Activated naive CD4-positive, alpha-beta T cell treated with anti-CD3 and anti-CD28 coated beads, Interleukin-2, amount 50 U/mL, for 72 hours (primary cell): ENCODE measurements at regions not wholly inside any gene's neighbourhood (a gene's known extent, or its start where the extent isn't known, plus 50 kb on each side); places are given as distances from the start of the nearest gene placed in this dataset.

Source experiments
- ATAC-seq, 2 donors: fragments of 150-1000 bp; cut with Tn5 transposase; 2 replicates each; pipeline ENCODE4 v1.10.0; 2021; ENCODE audit warnings: mild to moderate bottlenecking in 2 of 2, moderate library complexity in 2 of 2
- DNase-seq, 2 donors: peaks; one replicate each; pipeline ENCODE4 v3.0.0; 2021 to 2022; ENCODE audit warnings: low spot score in 2 of 2
- H3K27ac Mint-ChIP-seq, 2 donors: one replicate each; pipeline ENCODE4 v1.8.0; 2022; ENCODE audit warnings: mild to moderate bottlenecking in 2 of 2, mixed read lengths in 2 of 2
- H3K36me3 Mint-ChIP-seq, 2 donors: one replicate each; pipeline ENCODE4 v1.8.0; 2022; ENCODE audit warnings: mixed read lengths in 2 of 2
- H3K9me3 Mint-ChIP-seq, 2 donors: one replicate each; pipeline ENCODE4 v1.8.0; 2022; ENCODE audit warnings: mixed read lengths in 2 of 2

DNA sequence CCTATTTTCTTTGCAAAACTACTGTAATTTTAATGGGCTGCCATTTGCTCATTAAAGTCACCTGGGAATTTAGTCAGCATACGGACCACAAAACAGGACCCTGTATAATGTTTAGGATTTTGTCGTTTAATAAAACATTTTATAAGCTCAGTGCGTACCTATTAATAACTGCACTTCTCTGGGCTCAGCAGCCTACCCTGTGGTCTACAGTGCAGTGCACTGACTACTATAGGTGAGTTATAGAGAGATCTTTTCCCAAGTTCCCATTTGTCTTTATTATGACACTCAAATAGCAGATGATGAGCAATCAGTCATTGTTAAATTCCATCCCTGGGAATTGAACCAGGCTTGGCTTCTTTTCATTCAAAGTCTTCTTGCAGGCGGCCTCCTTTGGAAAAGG is 433.4 kb upstream of the NFE2L3 start:
- ATAC-seq (no peak), DNase-seq (no peak)
- Mint-ChIP-seq H3K9me3 (peaks cover 0 to 5% of the 10 kb centered on the region in 2 donors), H3K27ac (no peak overlapping the region), H3K36me3 (no peaks in the 10 kb centered on the region)

DNA sequence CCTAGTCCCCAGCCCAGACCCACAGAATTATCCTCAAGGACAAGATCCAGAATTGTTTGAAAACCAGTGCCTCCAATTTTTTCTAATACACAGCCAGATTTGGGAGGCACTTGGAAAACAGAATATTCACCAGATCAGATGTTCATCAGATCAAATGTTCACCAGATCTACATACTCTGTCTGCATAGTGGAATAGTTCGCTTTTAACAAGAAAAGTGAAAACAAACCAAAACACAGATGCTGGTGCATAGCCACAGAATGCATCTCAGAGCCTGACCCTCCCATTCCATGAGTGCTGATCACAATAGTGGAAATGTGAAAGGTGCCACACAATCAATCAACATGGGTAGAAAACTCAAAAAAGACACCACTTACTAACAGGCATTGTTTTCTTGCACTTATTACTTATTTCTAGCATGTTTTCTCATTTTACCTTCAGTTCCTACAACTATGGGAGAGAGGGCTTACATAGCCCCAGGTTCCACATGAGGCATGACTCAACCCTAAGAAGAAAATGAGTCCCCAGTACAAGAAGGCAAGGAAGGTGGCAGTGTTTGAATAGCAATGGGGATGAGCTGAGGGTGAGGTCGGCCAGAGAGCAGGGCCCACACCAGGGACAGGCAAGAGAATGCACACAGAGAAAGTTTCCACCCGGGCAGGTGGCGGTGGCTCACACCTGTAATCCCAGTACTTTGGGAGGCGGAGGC is 432.7 kb upstream of the NFE2L3 start:
- H3K9me3 Mint-ChIP-seq: peaks cover 0 to 5% of the 10 kb centered on the region in 2 donors
- ATAC-seq: no peak
- H3K27ac Mint-ChIP-seq: no peak overlapping the region
- no peaks in the 10 kb centered on the region for H3K36me3 Mint-ChIP-seq
- DNase-seq: no peak

DNA sequence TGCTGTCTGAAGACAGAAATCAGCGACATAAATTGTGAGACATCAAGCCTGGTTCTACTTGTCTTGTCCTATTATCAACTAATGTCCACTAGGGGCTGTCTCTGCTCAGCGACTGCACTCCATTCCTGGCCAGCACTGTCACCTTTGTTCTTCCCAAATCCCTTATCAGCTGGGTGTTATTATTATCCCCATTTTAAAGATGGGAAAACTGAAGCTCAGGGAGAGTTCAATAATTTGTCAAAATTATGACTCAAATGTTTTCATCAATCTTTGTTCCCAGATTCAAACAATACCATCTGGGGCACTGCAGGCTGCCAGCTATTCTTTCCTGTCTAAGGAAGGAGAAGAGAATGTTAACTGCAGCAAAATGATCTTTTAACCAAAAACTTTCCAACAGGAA is 431.6 kb upstream of the NFE2L3 start:
- no peaks in the 10 kb centered on the region for H3K36me3 Mint-ChIP-seq
- ATAC-seq (no peak), DNase-seq (no peak)
- no peak overlapping the region for H3K27ac Mint-ChIP-seq
- peaks cover 0 to under 1% of the 10 kb centered on the region in 2 donors for H3K9me3 Mint-ChIP-seq

DNA sequence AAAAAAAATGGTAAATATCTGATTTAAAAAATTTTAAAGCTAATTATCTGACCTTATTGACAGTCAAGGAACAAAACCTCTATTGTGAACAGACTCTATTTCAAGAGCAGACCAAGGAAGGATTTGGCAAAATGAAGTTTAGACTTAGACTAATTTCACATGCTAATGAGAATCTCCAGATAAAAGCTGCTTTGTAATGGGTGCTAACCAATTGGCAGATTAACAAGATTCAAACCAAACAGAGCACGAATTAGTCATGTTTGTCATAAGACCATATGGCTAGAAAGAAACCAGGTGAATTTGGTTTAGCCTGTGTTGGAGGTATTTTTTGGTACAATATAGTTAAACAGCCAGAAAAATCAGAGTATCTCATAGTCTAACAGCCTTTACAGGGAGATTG is 429.1 kb upstream of the NFE2L3 start:
- no peak for DNase-seq
- no peak for ATAC-seq
- no peak overlapping the region for H3K27ac Mint-ChIP-seq
- H3K9me3 Mint-ChIP-seq: no peaks in the 10 kb centered on the region
- no peaks in the 10 kb centered on the region for H3K36me3 Mint-ChIP-seq

DNA sequence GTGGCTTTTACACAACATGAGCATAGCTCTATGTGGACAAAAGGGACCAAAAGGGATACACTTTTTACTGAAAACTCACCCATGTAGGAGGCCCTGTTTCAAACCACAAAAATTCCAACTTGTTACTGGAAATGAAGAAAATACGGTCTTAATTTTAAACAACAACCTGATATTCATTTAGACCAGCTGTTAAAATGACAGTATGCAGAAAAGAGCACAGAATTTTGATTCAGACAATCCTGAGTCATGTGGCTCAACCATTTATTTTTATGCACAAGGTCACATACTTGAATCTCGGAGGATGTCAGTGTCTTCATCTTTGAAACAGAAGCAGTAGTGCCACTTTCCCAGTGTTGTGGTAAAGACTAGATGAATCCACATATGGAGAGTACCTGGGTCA is 426.5 kb upstream of the NFE2L3 start:
- DNase-seq: no peak
- H3K27ac Mint-ChIP-seq: no peak overlapping the region
- no peak for ATAC-seq
- no peaks in the 10 kb centered on the region for H3K9me3 Mint-ChIP-seq
- H3K36me3 Mint-ChIP-seq: no peaks in the 10 kb centered on the region

DNA sequence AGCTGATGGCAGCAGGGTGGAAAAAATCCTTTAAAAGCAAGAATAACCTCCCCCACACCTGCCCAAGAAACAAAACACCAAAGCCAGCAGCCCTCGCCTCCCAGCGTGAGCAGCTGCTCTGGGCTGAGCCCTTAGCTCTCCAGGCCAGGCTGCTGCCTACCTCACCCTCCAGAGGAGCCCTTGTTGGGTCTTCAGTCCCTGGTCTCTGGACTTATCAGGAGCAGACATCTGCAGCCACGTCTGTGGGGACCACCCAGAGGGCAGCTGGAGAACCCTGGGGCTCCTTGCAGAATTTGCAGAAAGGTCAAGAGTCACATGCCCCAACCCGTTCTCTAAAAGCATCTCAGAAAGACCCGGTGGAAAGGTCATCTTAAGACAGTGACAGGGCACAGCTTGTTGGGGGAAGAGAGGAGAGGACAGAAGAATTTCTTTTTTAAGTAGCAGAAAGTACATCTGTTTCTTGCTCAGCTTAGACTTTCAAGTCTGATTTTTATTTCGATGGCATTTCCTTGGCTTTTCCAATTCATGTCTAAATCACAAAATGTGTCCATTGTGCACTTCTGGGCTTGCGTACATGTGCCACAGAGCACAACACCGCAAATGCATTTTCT is 425.7 kb upstream of the NFE2L3 start:
- no peaks in the 10 kb centered on the region for H3K9me3 Mint-ChIP-seq
- no peaks in the 10 kb centered on the region for H3K36me3 Mint-ChIP-seq
- H3K27ac Mint-ChIP-seq: no peak overlapping the region
- DNase-seq (no peak), ATAC-seq (no peak)

DNA sequence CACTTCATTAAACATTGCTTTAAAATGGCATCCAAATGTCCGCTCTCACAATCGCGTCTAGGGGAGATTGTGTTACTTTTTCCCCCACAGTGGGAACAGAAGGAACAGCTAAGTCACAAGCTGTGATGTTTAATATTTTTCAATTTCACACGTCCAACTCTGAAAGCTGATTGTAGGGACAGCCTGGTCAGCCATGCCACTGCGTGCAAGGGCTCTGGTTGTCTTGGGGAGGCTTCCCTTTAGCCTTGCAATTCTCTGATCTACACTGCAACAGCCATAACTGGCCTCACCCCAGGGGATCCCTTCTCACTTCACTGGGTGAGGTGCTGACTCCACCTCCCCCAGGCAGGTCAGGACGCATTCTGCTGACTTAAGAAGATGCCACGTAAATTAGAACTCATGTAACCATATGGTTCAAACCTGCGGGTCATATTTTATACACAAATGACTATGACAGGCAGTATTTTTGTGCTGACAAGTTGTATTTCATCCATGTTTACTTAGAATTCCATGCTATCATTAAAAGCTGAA is 425.2 kb upstream of the NFE2L3 start:
- H3K9me3 Mint-ChIP-seq: no peaks in the 10 kb centered on the region
- no peak for DNase-seq
- H3K36me3 Mint-ChIP-seq: no peaks in the 10 kb centered on the region
- ATAC-seq: no peak
- no peak overlapping the region for H3K27ac Mint-ChIP-seq

DNA sequence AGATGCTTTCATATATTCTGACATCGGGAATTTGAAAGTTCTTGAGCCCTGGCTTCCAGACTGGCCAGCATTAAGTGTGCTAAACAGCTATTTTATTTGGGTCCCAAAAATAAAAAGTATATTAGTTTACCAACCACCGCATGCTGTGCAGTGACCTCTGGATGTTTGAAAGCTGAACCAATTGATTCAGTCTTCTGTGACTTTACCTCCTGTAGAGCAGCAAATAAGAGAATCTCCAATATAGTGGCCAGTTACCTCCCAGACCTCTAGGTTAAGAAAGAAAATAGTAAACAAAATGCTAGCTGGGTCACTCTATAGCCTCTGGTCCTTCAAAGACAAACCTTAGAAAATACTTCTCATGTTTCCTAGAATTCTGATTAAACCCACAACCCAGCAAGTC is 424.6 kb upstream of the NFE2L3 start:
- H3K27ac Mint-ChIP-seq: no peak overlapping the region
- no peaks in the 10 kb centered on the region for H3K9me3 Mint-ChIP-seq
- DNase-seq (no peak), ATAC-seq (no peak)
- no peaks in the 10 kb centered on the region for H3K36me3 Mint-ChIP-seq

DNA sequence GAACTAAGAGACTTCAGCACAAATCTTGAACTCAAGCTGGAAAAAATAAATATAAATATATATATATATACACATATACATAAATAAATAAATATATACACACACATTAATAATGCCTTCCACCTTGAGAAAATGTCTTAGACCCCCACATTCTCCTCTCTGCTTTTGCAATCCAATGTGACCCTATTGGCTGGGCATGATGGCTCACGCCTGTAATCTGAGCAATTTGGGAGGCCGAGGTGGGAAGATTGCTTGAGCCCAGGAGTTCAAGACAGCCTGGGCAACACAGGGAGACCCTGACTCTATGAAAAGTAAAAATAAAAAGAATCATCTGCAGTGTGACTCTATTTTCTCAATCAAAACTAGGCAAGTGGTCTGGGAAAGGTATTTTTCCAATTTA is 424.1 kb upstream of the NFE2L3 start:
- ATAC-seq: no peak
- H3K36me3 Mint-ChIP-seq: no peaks in the 10 kb centered on the region
- H3K27ac Mint-ChIP-seq: no peak overlapping the region
- no peaks in the 10 kb centered on the region for H3K9me3 Mint-ChIP-seq
- no peak for DNase-seq

DNA sequence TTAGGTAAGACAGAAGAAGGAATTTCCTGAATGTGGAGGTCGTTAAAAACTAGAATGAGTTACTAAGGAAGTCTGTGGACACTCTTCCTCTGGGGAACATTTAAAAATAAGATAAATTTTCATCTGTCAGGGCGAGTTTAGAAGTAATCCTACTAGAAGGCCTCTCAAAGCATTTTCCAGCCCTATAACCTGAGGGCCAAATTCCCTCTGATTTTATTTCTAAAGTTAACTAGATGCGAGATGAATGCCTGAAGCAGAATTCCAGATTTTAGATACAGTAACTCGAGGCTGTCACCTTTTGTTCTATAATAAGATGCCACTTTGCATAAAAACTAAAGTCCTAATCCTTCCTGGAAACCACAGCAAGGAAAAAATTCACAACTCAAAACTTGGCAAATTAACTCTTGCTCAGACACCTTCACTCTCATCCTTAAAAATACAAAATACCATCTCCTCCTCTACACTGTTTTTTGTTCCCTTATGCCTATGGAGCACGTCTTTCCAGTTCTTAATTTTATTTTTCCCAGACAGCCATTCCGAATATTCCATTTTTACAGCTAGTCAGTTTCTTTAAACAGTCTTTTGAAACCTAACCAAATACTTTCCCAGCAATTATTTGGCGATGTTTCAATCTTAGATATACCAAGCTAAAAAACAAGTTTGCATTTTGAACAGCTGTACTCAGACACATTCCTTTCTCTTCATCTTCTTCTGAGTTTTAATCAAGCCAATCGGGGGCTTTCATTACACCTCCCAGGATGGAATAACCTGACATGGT is 420.7 kb upstream of the NFE2L3 start:
- DNase-seq (no peak), ATAC-seq (no peak)
- Mint-ChIP-seq H3K9me3 (no peaks in the 10 kb centered on the region), H3K27ac (no peak overlapping the region), H3K36me3 (no peaks in the 10 kb centered on the region)

DNA sequence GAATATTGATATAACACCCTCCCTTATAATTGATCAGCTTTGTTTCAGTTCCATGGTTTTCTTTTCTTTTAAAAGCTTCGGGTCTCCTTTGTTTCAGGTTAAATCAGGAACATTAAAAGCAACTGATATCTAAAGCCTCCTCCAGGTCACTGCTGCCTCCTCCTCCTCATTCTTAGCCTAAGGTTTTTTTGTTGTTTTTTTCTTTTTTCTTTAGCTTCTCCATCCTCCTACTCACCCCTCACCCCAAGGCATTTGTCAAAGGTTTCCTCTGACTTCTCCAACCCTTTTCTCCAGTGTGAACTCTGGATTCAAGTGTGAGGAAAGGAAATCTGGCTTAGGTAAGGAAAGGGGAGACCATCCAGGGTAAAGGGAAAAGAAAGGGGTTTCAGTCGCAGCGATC is 420.2 kb upstream of the NFE2L3 start:
- Mint-ChIP-seq H3K27ac (no peak overlapping the region), H3K36me3 (no peaks in the 10 kb centered on the region), H3K9me3 (no peaks in the 10 kb centered on the region)
- ATAC-seq (no peak), DNase-seq (no peak)

DNA sequence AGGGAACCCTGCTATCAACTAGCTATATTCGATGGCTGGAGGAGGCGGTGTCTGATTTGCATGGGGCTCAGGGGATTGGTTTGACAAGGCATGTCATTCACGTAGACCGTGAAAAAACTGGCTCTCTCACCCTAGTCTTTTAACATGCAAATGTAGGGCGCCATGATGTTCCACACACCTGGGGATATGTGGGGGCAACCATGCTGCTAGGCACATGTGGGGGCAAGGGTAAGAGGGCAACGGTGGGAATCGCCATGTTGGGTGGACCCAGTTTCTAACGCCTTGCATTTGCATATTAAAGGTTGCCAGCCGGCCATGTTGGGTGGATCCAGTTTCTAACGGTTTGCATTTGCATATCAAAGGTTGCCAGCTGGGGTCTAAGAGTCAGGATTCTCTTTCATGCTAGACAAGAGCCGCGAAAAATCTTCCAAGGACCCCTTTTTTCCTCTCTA is 419.2 kb upstream of the NFE2L3 start:
- no peaks in the 10 kb centered on the region for H3K9me3 Mint-ChIP-seq
- no peaks in the 10 kb centered on the region for H3K36me3 Mint-ChIP-seq
- DNase-seq: no peak
- no peak overlapping the region for H3K27ac Mint-ChIP-seq
- no peak for ATAC-seq

DNA sequence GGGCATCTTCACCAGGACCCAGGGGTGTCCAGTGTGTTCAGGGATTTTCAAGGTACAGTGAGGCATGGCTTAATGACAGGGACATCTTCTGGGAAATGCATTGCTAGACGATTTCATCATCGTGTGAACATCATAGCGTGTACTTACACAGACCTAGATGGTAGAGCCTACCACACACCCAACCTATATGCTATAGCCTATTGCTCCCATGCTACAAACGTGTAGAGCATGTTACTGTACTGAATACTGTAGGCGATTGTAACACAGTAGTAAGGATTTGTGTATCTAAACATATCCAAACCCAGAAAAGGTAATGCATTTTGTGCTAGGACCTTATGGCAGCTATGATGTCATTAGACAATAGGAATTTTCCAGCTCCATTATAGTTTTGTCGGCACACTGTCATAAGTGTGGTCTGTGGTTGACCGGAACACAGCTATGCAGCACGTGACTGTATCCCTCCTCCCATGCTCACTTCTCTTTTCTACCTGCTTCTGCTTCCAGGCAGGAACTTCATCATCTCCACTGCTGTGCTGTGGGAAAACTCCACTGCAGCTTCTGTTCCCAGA is 416.2 kb upstream of the NFE2L3 start:
- Mint-ChIP-seq H3K9me3 (no peaks in the 10 kb centered on the region), H3K36me3 (no peaks in the 10 kb centered on the region), H3K27ac (no peak overlapping the region)
- no peak for ATAC-seq
- DNase-seq: no peak

DNA sequence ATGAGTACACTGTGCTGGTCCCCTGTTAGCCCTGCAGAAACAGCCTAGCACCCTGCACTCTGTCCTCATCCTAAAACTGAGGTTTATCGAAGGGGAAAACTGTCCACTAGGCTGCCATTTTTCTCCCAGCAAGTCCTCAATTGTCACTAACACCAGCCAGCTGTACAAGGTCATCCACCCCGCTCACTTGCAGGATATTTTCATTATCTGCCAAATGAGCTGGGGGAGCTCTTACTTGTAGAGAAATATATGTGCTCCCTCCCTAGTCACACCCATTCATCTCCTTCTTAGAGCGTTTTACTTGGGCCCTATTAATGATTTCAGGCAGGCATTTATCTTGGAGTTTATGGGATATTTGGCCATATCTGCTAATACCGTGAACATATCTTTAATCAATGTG is 413.5 kb upstream of the NFE2L3 start:
- H3K9me3 Mint-ChIP-seq: no peaks in the 10 kb centered on the region
- no peak for ATAC-seq
- H3K36me3 Mint-ChIP-seq: no peaks in the 10 kb centered on the region
- H3K27ac Mint-ChIP-seq: no peak overlapping the region
- DNase-seq: no peak

DNA sequence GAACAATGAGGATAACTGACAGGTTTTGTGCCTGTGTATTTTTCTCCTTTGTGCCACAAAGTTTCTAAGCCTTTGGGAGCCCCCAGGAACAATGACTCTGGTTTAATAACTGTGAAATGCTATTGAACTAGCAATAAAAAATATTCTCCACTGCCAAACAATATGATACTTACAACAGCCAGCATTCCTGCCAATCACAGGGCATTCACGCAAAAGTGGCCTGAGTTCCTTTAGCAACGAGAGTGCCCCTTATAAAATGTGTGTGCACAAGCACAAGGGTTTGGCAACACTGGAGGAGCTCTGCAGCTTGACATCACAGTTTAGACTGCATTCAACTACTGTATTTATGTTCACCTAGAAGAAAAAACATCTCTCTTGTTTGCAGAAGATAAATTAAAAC is 412.9 kb upstream of the NFE2L3 start:
- Mint-ChIP-seq H3K9me3 (no peaks in the 10 kb centered on the region), H3K36me3 (no peaks in the 10 kb centered on the region), H3K27ac (no peak overlapping the region)
- DNase-seq (no peak), ATAC-seq (no peak)

DNA sequence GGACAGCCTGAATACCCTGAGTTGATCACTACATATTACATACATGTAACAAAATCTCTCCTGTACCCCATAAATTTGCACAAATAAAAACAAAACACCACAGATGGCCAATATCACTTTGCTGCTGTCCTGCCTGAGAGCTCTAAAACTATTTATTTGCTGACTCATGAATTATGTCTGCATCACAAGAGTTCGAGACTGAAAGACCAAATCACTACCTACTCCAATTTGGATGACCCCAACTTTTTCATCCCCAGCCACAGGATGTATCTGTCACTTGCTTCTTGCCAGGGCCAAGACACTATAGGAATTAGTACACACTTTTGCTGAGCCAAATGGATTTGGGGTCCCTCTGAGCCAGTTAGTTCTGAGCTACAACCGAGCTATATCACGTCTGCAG is 409.7 kb upstream of the NFE2L3 start:
- DNase-seq (no peak), ATAC-seq (no peak)
- no peak overlapping the region for H3K27ac Mint-ChIP-seq
- no peaks in the 10 kb centered on the region for H3K9me3 Mint-ChIP-seq
- no peaks in the 10 kb centered on the region for H3K36me3 Mint-ChIP-seq
